SK-N-SH (cell line): ENCODE measurements at regions not wholly inside any gene's neighbourhood (a gene's known extent, or its start where the extent isn't known, plus 50 kb on each side); places are given as distances from the start of the nearest gene placed in this dataset.

ENCODE experiments used
- CHD2 ChIP-seq: fragments of 150-350 bp; IDR thresholded peaks from 2 replicates; pipeline ENCODE4 v1.6.1; 2018; ENCODE audit warnings: low read length; ENCODE audit not compliant: partially characterized antibody
- EP300 ChIP-seq, 2 experiments: IDR thresholded peaks; 2 replicates each; pipeline versions ENCODE4 v1.4.0 to v1.6.1; 2012; ENCODE audit warnings: borderline replicate concordance in 1 of 2, low read depth in 1 of 2, low read length in 1 of 2
- MXI1 ChIP-seq: IDR thresholded peaks from 2 replicates; pipeline ENCODE4 v1.6.1; 2012; ENCODE audit warnings: mild to moderate bottlenecking, low read depth, low read length, improper control_type of control experiment
- NFIC ChIP-seq: IDR thresholded peaks from 2 replicates; pipeline ENCODE4 v1.4.0; 2012; ENCODE audit warnings: borderline replicate concordance
- POLR2AphosphoS5 ChIP-seq: IDR thresholded peaks from 2 replicates; pipeline ENCODE4 v1.6.1; 2012; ENCODE audit warnings: low read depth, low read length
- RCOR1 ChIP-seq: fragments of 150-350 bp; IDR thresholded peaks from 2 replicates; pipeline ENCODE4 v1.6.1; 2017; ENCODE audit warnings: antibody characterized with exemption, low read length
- TCF12 ChIP-seq: IDR thresholded peaks from 2 replicates; pipeline ENCODE4 v1.4.0; 2012
- TF ChIP-seq, protein P1 (sequence below): IDR thresholded peaks from 2 replicates; pipeline ENCODE4; 2012
- TF ChIP-seq, protein P2 (sequence below): IDR thresholded peaks from 2 replicates; pipeline ENCODE4 v1.6.1; 2012; ENCODE audit warnings: mild to moderate bottlenecking, low read depth, low read length, moderate library complexity
- TF ChIP-seq, protein P3 (sequence below): fragments of 200-600 bp; sonication (generic); IDR thresholded peaks from 2 replicates; pipeline ENCODE4 v1.6.1; 2017; ENCODE audit warnings: antibody characterized with exemption, mild to moderate bottlenecking, moderate library complexity
- TF ChIP-seq, protein P4 (sequence below): fragments of 150-350 bp; IDR thresholded peaks from 2 replicates; pipeline ENCODE4 v1.6.1; 2017; ENCODE audit warnings: antibody characterized with exemption, low read length, low read depth, borderline replicate concordance

GRCh38 chr9:105835721-105836120 is 141.4 kb downstream of the TMEM38B start:
- TF ChIP-seq TCF12 (no peak), RCOR1 (no peak), EP300 (IDR thresholded peaks at IDR 0.05; ENCODE audit: borderline replicate concordance in 1 of 2, low read depth in 1 of 2, low read length in 1 of 2) (no peak), POLR2AphosphoS5 (no peak), CHD2 (no peak), NFIC (no peak), MXI1 (no peak)
- TF ChIP-seq, protein P1, sequence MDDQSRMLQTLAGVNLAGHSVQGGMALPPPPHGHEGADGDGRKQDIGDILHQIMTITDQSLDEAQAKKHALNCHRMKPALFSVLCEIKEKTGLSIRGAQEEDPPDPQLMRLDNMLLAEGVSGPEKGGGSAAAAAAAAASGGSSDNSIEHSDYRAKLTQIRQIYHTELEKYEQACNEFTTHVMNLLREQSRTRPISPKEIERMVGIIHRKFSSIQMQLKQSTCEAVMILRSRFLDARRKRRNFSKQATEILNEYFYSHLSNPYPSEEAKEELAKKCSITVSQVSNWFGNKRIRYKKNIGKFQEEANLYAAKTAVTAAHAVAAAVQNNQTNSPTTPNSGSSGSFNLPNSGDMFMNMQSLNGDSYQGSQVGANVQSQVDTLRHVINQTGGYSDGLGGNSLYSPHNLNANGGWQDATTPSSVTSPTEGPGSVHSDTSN: no peak
- TF ChIP-seq, protein P2, sequence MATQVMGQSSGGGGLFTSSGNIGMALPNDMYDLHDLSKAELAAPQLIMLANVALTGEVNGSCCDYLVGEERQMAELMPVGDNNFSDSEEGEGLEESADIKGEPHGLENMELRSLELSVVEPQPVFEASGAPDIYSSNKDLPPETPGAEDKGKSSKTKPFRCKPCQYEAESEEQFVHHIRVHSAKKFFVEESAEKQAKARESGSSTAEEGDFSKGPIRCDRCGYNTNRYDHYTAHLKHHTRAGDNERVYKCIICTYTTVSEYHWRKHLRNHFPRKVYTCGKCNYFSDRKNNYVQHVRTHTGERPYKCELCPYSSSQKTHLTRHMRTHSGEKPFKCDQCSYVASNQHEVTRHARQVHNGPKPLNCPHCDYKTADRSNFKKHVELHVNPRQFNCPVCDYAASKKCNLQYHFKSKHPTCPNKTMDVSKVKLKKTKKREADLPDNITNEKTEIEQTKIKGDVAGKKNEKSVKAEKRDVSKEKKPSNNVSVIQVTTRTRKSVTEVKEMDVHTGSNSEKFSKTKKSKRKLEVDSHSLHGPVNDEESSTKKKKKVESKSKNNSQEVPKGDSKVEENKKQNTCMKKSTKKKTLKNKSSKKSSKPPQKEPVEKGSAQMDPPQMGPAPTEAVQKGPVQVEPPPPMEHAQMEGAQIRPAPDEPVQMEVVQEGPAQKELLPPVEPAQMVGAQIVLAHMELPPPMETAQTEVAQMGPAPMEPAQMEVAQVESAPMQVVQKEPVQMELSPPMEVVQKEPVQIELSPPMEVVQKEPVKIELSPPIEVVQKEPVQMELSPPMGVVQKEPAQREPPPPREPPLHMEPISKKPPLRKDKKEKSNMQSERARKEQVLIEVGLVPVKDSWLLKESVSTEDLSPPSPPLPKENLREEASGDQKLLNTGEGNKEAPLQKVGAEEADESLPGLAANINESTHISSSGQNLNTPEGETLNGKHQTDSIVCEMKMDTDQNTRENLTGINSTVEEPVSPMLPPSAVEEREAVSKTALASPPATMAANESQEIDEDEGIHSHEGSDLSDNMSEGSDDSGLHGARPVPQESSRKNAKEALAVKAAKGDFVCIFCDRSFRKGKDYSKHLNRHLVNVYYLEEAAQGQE: no peak
- TF ChIP-seq, protein P3, sequence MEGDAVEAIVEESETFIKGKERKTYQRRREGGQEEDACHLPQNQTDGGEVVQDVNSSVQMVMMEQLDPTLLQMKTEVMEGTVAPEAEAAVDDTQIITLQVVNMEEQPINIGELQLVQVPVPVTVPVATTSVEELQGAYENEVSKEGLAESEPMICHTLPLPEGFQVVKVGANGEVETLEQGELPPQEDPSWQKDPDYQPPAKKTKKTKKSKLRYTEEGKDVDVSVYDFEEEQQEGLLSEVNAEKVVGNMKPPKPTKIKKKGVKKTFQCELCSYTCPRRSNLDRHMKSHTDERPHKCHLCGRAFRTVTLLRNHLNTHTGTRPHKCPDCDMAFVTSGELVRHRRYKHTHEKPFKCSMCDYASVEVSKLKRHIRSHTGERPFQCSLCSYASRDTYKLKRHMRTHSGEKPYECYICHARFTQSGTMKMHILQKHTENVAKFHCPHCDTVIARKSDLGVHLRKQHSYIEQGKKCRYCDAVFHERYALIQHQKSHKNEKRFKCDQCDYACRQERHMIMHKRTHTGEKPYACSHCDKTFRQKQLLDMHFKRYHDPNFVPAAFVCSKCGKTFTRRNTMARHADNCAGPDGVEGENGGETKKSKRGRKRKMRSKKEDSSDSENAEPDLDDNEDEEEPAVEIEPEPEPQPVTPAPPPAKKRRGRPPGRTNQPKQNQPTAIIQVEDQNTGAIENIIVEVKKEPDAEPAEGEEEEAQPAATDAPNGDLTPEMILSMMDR: no peak
- TF ChIP-seq, protein P4, sequence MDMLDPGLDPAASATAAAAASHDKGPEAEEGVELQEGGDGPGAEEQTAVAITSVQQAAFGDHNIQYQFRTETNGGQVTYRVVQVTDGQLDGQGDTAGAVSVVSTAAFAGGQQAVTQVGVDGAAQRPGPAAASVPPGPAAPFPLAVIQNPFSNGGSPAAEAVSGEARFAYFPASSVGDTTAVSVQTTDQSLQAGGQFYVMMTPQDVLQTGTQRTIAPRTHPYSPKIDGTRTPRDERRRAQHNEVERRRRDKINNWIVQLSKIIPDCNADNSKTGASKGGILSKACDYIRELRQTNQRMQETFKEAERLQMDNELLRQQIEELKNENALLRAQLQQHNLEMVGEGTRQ: no peak
